K562 (cell line): ENCODE measurements at regions not wholly inside any gene's neighbourhood (a gene's known extent, or its start where the extent isn't known, plus 50 kb on each side); places are given as distances from the start of the nearest gene placed in this dataset.

ENCODE experiments used
- ATAC-seq: fragments of 200-7000 bp; cut with Tn5 transposase; 3 replicates; pipeline ENCODE4 v1.9.1; 2020; ENCODE audit warnings: moderate library complexity
- BruUV-seq: library from RNA; stranded (reverse); fragments of 400-500 nt; replicated peaks from 2 replicates; lab custom pipeline; 2021; lab: Mats Ljungman, UMichigan
- CTCF ChIA-PET: fragments of 300-600 bp; formaldehyde crosslinking; extraction: SDS; loops from one replicate; lab custom pipeline; 2021; ENCODE audit warnings: low intra/inter-chr PET ratio; lab: Yijun Ruan, JAX
- POLR2A ChIA-PET: fragments of 300-600, 350-650 bp; sonication (Branson Sonifier 250); formaldehyde crosslinking; extraction: SDS; loops from one replicate; lab custom pipeline; 2021; ENCODE audit warnings: antibody characterized with exemption, inconsistent platforms; lab: Yijun Ruan, JAX
- DNase-seq, 4 experiments: peaks; one replicate each; pipeline versions ENCODE4 v3.0.0 to v3.0.0-alpha.2; 2011 to 2018; ENCODE audit warnings: low spot score in 3 of 4, mixed read lengths in 3 of 4; ENCODE audit errors: extremely low read depth in 1 of 4
- FAIRE-seq: peaks from 2 replicates; lab custom pipeline; 2011; peaks lifted over from hg19 to GRCh38; lab: Jason Lieb, UNC
- H2AFZ ChIP-seq: 2 replicates; pipeline ENCODE4 v1.6.0; 2011; ENCODE audit warnings: low read depth, low read length, control low read depth, inconsistent platforms
- H3K27ac ChIP-seq: fragments of 200-600 bp; 3 replicates; pipeline ENCODE4 v1.8.0; 2011; ENCODE audit warnings: low read depth, mild to moderate bottlenecking, control low read depth, inconsistent platforms, low read length, moderate library complexity, mixed read lengths; ENCODE audit errors: extremely low read depth
- H3K27me3 ChIP-seq, 2 experiments: fragments of 300-600 bp in 1 of 2; 2 replicates in 1 of 2; 3 replicates in 1 of 2; pipeline versions ENCODE4 v1.6.0 to v1.8.0; 2011; ENCODE audit warnings: inconsistent platforms in 2 of 2, low read length in 2 of 2, mild to moderate bottlenecking in 1 of 2, mixed read lengths in 1 of 2, moderate library complexity in 1 of 2; ENCODE audit not compliant: control insufficient read depth in 2 of 2, insufficient read depth in 2 of 2
- H3K36me3 ChIP-seq: fragments of 300-600 bp; 3 replicates; pipeline ENCODE4 v1.8.0; 2011; ENCODE audit warnings: mild to moderate bottlenecking, low read length, inconsistent platforms; ENCODE audit not compliant: control insufficient read depth, insufficient read depth
- H3K4me1 ChIP-seq, 2 experiments: fragments of 200-600 bp in 1 of 2; replicated peaks in 1 of 2; 2 replicates in 1 of 2; 3 replicates in 1 of 2; pipeline versions ENCODE4 v1.5.1 to v1.8.0; 2011; ENCODE audit warnings: inconsistent platforms in 2 of 2, low read length in 2 of 2, mild to moderate bottlenecking in 1 of 2, mixed read lengths in 1 of 2, moderate library complexity in 1 of 2; ENCODE audit not compliant: control insufficient read depth in 2 of 2, insufficient read depth in 2 of 2
- H3K4me2 ChIP-seq: 2 replicates; pipeline ENCODE4 v1.6.1; 2011; ENCODE audit warnings: low read length, control low read depth, inconsistent platforms, mixed read lengths; ENCODE audit not compliant: insufficient read depth
- H3K4me3 ChIP-seq: fragments of 200-600 bp; sonication (generic), shearing (Covaris generic); 2 replicates; pipeline ENCODE4 v1.5.1; 2016; ENCODE audit warnings: control low read depth, inconsistent platforms
- H3K79me2 ChIP-seq: fragments of 200-600 bp; 3 replicates; pipeline ENCODE4 v1.8.0; 2011; ENCODE audit warnings: low read length, inconsistent platforms; ENCODE audit not compliant: control insufficient read depth, insufficient read depth
- H3K9ac ChIP-seq, 2 experiments: 2 replicates each; pipeline versions ENCODE4 v1.6.0 to v1.6.1; 2011; ENCODE audit warnings: low read depth in 2 of 2, low read length in 2 of 2, control low read depth in 1 of 2, inconsistent platforms in 1 of 2, mild to moderate bottlenecking in 1 of 2, mixed read lengths in 1 of 2; ENCODE audit not compliant: insufficient read depth in 1 of 2
- H3K9me1 ChIP-seq: one replicate; pipeline ENCODE4 v1.6.0; 2011; ENCODE audit warnings: inconsistent platforms, mild to moderate bottlenecking, low read length, moderate library complexity; ENCODE audit not compliant: control insufficient read depth, insufficient read depth
- H3K9me3 ChIP-seq: replicated peaks from 2 replicates; pipeline ENCODE4 v1.5.1; 2011; ENCODE audit warnings: low read depth, low read length, inconsistent platforms; ENCODE audit not compliant: control insufficient read depth, insufficient read depth
- H4K20me1 ChIP-seq: replicated peaks from 2 replicates; pipeline ENCODE4 v1.6.1; 2011; ENCODE audit warnings: low read length, inconsistent platforms, mixed read lengths; ENCODE audit not compliant: control insufficient read depth, insufficient read depth
- BCL6 ChIP-seq: fragments of 250-450 bp; sonication (Bioruptor Pico); IDR thresholded peaks from 2 replicates; pipeline ENCODE4 v1.4.0; 2020
- E2F1 ChIP-seq: sonication (generic); formaldehyde crosslinking; IDR thresholded peaks from 2 replicates; pipeline ENCODE4 v1.8.1; 2023; ENCODE audit warnings: mild to moderate bottlenecking, missing genetic modification reagents, moderate library complexity
- E2F5 ChIP-seq: sonication (generic); formaldehyde crosslinking; IDR thresholded peaks from 2 replicates; pipeline ENCODE4 v1.8.0; 2022; ENCODE audit warnings: mild to moderate bottlenecking, missing genetic modification reagents
- ESRRA ChIP-seq: fragments of 450-650 bp; IDR thresholded peaks from 2 replicates; pipeline ENCODE4 v1.6.1; 2014; ENCODE audit warnings: low read depth, mild to moderate bottlenecking, moderate library complexity, borderline replicate concordance
- EZH2 ChIP-seq: IDR thresholded peaks from 2 replicates; pipeline ENCODE4 v1.6.1; 2012; ENCODE audit warnings: low read depth, mild to moderate bottlenecking, inconsistent platforms, low read length, borderline replicate concordance
- HNRNPH1 ChIP-seq: fragments of 200-400 bp; formaldehyde crosslinking; optimal IDR thresholded peaks from 2 replicates; pipeline ENCODE3; 2017; ENCODE audit warnings: low read depth, mild to moderate bottlenecking, low read length, moderate library complexity
- KLF1 ChIP-seq: fragments of 450-650 bp; IDR thresholded peaks from 2 replicates; pipeline ENCODE4 v1.6.1; 2016; ENCODE audit warnings: missing genetic modification characterization, missing compliant biosample characterization
- MNT ChIP-seq, 2 experiments: fragments of 450-650 bp; conservative IDR thresholded peaks; 2 replicates each; pipeline ENCODE4 v1.6.1; 2017; ENCODE audit warnings: mild to moderate bottlenecking in 2 of 2, moderate library complexity in 2 of 2
- NFXL1 ChIP-seq: fragments of 450-650 bp; formaldehyde crosslinking; IDR thresholded peaks from 2 replicates; pipeline ENCODE4 v1.4.0; 2021; ENCODE audit warnings: mild to moderate bottlenecking
- PHB ChIP-seq: fragments of 250-450 bp; sonication (Bioruptor Pico); IDR thresholded peaks from 2 replicates; pipeline ENCODE4 v1.5.0; 2021
- POU5F1 ChIP-seq: fragments of 150-350 bp; IDR thresholded peaks from 2 replicates; pipeline ENCODE4 v1.6.1; 2014; ENCODE audit warnings: borderline replicate concordance, low read length, low read depth, mild to moderate bottlenecking; ENCODE audit not compliant: partially characterized antibody
- RAD51 ChIP-seq: fragments of 450-650 bp; IDR thresholded peaks from 2 replicates; pipeline ENCODE4 v1.7.1; 2016; ENCODE audit warnings: low read depth, mild to moderate bottlenecking, borderline replicate concordance
- RBM22 ChIP-seq: fragments of 200-400 bp; formaldehyde crosslinking; IDR thresholded peaks from 2 replicates; pipeline ENCODE4 v1.6.1; 2018; ENCODE audit warnings: low read length, low read depth; ENCODE audit not compliant: poor library complexity, severe bottlenecking
- TCF7 ChIP-seq: sonication (generic); IDR thresholded peaks from 2 replicates; pipeline ENCODE4 v1.6.1; 2016; ENCODE audit warnings: antibody characterized with exemption, borderline replicate concordance
- ZNF197 ChIP-seq: fragments of 200-800 bp; sonication (Bioruptor generic); IDR thresholded peaks from 2 replicates; pipeline ENCODE4 v1.6.1; 2016; ENCODE audit warnings: low read depth, missing genetic modification characterization, missing compliant biosample characterization
- ZNF699 ChIP-seq: fragments of 250-450 bp; sonication (Bioruptor Pico); IDR thresholded peaks from 2 replicates; pipeline ENCODE4 v1.8.0; 2021; ENCODE audit warnings: mild to moderate bottlenecking, moderate library complexity; ENCODE audit not compliant: insufficient replicate concordance
- ZNF764 ChIP-seq: fragments of 250-450 bp; sonication (Bioruptor Pico); IDR thresholded peaks from 2 replicates; pipeline ENCODE4 v1.4.0; 2020; ENCODE audit warnings: low read depth, mild to moderate bottlenecking, moderate library complexity
- WGBS: fragments of 100-300 bp; shearing (Covaris generic); methylation state at CpG from one replicate; pipeline ENCODE4 v1.1.6; 2016; ENCODE audit warnings: low coverage, mixed read lengths; ENCODE audit not compliant: insufficient coverage; ENCODE audit errors: missing lambda C conversion rate; 5-methylcytosine and 5-hydroxymethylcytosine counted together
- in situ Hi-C: fragments of 300-500 bp; cut with MboI; formaldehyde crosslinking; loops from 4 replicates; pipeline ENCODE4 v1.15.0; 2018; ENCODE audit warnings: inconsistent platforms, mixed read lengths
- intact Hi-C: fragments of 100-400 bp; cut with micrococcal nuclease; formaldehyde crosslinking; loops from 2 replicates; pipeline ENCODE4 v1.14.2; 2022
- TF ChIP-seq, protein P1 (sequence below): fragments of 250-450 bp; sonication (Bioruptor Pico); IDR thresholded peaks from 2 replicates; pipeline ENCODE4 v1.8.0; 2021; ENCODE audit warnings: mild to moderate bottlenecking, moderate library complexity

GRCh38 chr1:5765483-5765882 is 226.7 kb downstream of the NPHP4 start (continued):
- TF ChIP-seq MNT (conservative IDR thresholded peaks at IDR 0.05) (no peak), E2F5 (CRISPR knock-in tag) (no peak), ESRRA (no peak), PHB (no peak), BCL6 (no peak), ZNF197 (no peak), NFXL1 (CRISPR knock-in tag) (no peak)
- TF ChIP-seq, protein P1, sequence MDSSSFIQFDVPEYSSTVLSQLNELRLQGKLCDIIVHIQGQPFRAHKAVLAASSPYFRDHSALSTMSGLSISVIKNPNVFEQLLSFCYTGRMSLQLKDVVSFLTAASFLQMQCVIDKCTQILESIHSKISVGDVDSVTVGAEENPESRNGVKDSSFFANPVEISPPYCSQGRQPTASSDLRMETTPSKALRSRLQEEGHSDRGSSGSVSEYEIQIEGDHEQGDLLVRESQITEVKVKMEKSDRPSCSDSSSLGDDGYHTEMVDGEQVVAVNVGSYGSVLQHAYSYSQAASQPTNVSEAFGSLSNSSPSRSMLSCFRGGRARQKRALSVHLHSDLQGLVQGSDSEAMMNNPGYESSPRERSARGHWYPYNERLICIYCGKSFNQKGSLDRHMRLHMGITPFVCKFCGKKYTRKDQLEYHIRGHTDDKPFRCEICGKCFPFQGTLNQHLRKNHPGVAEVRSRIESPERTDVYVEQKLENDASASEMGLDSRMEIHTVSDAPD (CRISPR knock-in tag): no peak

DNA sequence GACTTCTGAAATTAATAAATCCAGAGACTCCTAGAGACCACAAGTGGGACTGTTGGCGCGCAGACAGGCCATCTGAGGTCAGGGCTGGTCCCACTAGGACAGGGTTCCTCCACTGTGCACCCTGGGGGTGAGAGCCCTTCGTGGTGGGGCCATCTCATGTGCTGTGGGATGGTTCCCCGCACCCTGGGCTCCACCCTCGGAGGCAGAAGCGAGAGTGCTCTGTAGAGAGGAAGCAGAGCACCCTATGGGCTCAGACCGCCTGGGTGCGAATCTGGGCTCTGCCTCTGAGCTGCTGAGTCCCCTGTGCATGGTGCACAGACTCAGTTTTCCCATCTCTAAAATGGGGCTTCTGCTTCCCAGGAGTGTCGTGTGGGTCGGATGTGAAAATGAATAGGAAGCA is 227.3 kb downstream of the NPHP4 start:
- H4K20me1 ChIP-seq: no peaks in the 10 kb centered on the region
- no TSS peak for BruUV-seq
- no peak overlapping the region for H3K4me3 ChIP-seq
- ChIA-PET CTCF (no interaction called here), POLR2A (interaction anchor here (0.6 to 1.4 kb wide), 2 partner anchors 18 to 24 kb away, joined by 3 read pairs; no protein-coding TSS in a partner anchor)
- no peak overlapping the region for H2AFZ ChIP-seq
- DNase-seq (no peak), FAIRE-seq (no peak), ATAC-seq (no peak)
- no peaks in the 10 kb centered on the region for H3K36me3 ChIP-seq
- H3K4me2 ChIP-seq: no peak overlapping the region
- TF ChIP-seq RBM22 (no peak), E2F1 (no peak), EZH2 (no peak), TCF7 (no peak), POU5F1 (no peak), RAD51 (no peak), ZNF764 (CRISPR knock-in tag) (no peak), ZNF699 (no peak), HNRNPH1 (no peak), KLF1 (tag) (no peak)
- in situ Hi-C loops (no loop called here), intact Hi-C loops (no loop called here)
- H3K9me3 ChIP-seq: no peaks in the 10 kb centered on the region; the same call in 1 of the 2 replicates
- 2% methylated on average over 10 of the region's 10 CpGs for WGBS
- no peak overlapping the region for H3K27ac ChIP-seq
- no peaks in the 10 kb centered on the region for H3K79me2 ChIP-seq
- no peaks in the 10 kb centered on the region for H3K4me1 ChIP-seq
- no peak overlapping the region for H3K9ac ChIP-seq
- peaks cover 13 to 53% of the 10 kb centered on the region in 2 experiments for H3K27me3 ChIP-seq
- no peaks in the 10 kb centered on the region for H3K9me1 ChIP-seq
